WERI-Rb-1 (cell line): ENCODE measurements at regions not wholly inside any gene's neighbourhood (a gene's known extent, or its start where the extent isn't known, plus 50 kb on each side); places are given as distances from the start of the nearest gene placed in this dataset.

ENCODE experiments used
- DNase-seq: peaks from one replicate; pipeline ENCODE4 v3.0.0-alpha.2; 2020
- H3K27ac ChIP-seq: fragments of 250-450 bp; sonication (Bioruptor Pico); 2 replicates; pipeline ENCODE4 v1.5.1; 2020; ENCODE audit warnings: mild to moderate bottlenecking, moderate library complexity
- H3K27me3 ChIP-seq: fragments of 250-450 bp; sonication (Bioruptor Pico); 2 replicates; pipeline ENCODE4 v1.5.1; 2021; ENCODE audit warnings: mild to moderate bottlenecking, low read depth, moderate library complexity; ENCODE audit not compliant: insufficient read depth, severe bottlenecking
- H3K36me3 ChIP-seq: fragments of 250-450 bp; sonication (Bioruptor Pico); 2 replicates; pipeline ENCODE4 v1.5.1; 2020; ENCODE audit warnings: mild to moderate bottlenecking, moderate library complexity
- H3K4me3 ChIP-seq: 2 replicates; pipeline ENCODE4 v1.5.1; 2011; ENCODE audit warnings: low read depth, mild to moderate bottlenecking, control low read depth, low read length
- H3K9me3 ChIP-seq: fragments of 250-450 bp; sonication (Bioruptor Pico); 2 replicates; pipeline ENCODE4 v1.5.1; 2021; ENCODE audit warnings: mild to moderate bottlenecking, moderate library complexity; ENCODE audit not compliant: severe bottlenecking
- TF ChIP-seq, protein P1 (sequence below): IDR thresholded peaks from 2 replicates; pipeline ENCODE4 v1.5.1; 2011; ENCODE audit warnings: low read depth, mild to moderate bottlenecking, control low read depth, inconsistent platforms, low read length

DNA sequence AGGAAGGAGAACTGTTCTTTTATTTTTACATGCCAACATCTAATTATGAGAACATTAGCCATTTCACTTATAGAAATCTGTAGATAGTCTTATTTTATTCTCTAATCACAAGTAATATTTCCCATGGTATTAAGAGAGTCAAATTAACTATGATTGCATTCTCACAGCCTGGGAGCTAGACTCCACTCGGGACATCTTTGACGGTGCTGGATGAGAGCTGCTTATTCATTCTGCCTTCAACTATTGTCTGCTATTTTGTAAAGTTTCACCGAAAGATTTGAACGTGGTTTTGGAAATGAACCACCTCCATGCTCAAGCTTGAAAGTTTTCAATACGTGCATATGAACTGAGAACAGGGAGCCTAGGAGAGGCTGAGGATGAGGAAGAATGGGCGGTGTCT lies 264.3 kb upstream of the KLF6 start:
- Histone ChIP-seq H3K36me3 (no peaks in the 10 kb centered on the region), H3K4me3 (no peak overlapping the region), H3K27ac (no peak overlapping the region), H3K27me3 (no peaks in the 10 kb centered on the region), H3K9me3 (no peaks in the 10 kb centered on the region)
- TF ChIP-seq, protein P1, sequence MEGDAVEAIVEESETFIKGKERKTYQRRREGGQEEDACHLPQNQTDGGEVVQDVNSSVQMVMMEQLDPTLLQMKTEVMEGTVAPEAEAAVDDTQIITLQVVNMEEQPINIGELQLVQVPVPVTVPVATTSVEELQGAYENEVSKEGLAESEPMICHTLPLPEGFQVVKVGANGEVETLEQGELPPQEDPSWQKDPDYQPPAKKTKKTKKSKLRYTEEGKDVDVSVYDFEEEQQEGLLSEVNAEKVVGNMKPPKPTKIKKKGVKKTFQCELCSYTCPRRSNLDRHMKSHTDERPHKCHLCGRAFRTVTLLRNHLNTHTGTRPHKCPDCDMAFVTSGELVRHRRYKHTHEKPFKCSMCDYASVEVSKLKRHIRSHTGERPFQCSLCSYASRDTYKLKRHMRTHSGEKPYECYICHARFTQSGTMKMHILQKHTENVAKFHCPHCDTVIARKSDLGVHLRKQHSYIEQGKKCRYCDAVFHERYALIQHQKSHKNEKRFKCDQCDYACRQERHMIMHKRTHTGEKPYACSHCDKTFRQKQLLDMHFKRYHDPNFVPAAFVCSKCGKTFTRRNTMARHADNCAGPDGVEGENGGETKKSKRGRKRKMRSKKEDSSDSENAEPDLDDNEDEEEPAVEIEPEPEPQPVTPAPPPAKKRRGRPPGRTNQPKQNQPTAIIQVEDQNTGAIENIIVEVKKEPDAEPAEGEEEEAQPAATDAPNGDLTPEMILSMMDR, result no peak
- no peak for DNase-seq

DNA sequence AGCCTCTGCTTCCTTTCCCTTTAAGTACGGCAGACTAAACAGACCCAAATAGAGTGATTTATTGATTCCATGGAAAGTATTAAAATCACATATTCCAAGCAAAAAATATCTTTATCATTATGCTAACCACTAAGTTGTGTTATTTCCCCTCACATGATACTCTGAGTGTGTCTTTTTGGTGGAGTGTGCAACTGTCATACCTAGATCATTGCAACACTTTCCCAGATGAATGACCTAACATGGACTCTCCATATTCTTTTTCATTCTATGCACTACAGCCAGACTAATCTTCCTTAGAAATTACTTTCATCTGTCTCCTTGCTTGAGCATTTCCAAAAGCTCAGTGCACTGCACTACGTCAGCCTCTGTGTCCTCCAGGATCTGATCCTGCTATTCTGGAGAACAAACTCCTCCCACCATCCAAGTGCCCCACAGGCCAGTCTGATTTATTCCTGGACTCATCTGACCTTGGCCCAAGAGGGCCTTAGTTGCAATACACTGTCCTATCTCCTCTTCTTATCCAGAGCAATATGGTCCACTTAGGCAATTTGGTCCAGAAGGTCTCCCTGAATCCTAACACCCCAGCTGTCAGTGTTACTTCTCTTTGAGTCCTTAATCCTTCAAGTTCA lies 263.3 kb upstream of the KLF6 start:
- no peaks in the 10 kb centered on the region for H3K36me3 ChIP-seq
- no peak overlapping the region for H3K27ac ChIP-seq
- TF ChIP-seq, protein P1, result no peak
- peak; percentile 51 for DNase-seq
- no peaks in the 10 kb centered on the region for H3K9me3 ChIP-seq
- H3K4me3 ChIP-seq, result no peak overlapping the region
- H3K27me3 ChIP-seq, result no peaks in the 10 kb centered on the region

- Histone ChIP-seq H3K27me3 (no peaks in the 10 kb centered on the region), H3K27ac (no peak overlapping the region), H3K9me3 (no peaks in the 10 kb centered on the region), H3K4me3 (no peak overlapping the region), H3K36me3 (no peaks in the 10 kb centered on the region)
- TF ChIP-seq, protein P1, result no peak
- DNase-seq, result no peak
Measured at GRCh38 chr10:4046712-4047354, 261.8 kb upstream of the KLF6 start.

- Histone ChIP-seq H3K27ac (no peak overlapping the region), H3K27me3 (no peaks in the 10 kb centered on the region), H3K9me3 (no peaks in the 10 kb centered on the region), H3K36me3 (no peaks in the 10 kb centered on the region), H3K4me3 (no peak overlapping the region)
- TF ChIP-seq, protein P1, result no peak
- no peak for DNase-seq
Measured at GRCh38 chr10:4046030-4046429, 261.0 kb upstream of the KLF6 start.

GRCh38 chr10:4043897-4044665 lies 259.1 kb upstream of the KLF6 start:
- Histone ChIP-seq H3K27ac (no peak overlapping the region), H3K36me3 (no peaks in the 10 kb centered on the region), H3K4me3 (no peak overlapping the region), H3K27me3 (no peaks in the 10 kb centered on the region), H3K9me3 (no peaks in the 10 kb centered on the region)
- TF ChIP-seq, protein P1, result no peak
- DNase-seq, result no peak
